ENCODE measurements at regions not wholly inside any gene's neighbourhood (a gene's known extent, or its start where the extent isn't known, plus 50 kb on each side); places are given as distances from the start of the nearest gene placed in this dataset.

- TF ChIP-seq CTCF (IDR thresholded peaks at IDR 0.05; ENCODE audit: insufficient read depth, low read length, poor library complexity, severe bottlenecking) (peak; percentile 69), EZH2phosphoT487 (conservative IDR thresholded peaks at IDR 0.05; ENCODE audit: low read length) (no peak)
These were observed 194.0 kb downstream of the GASK1B start for GRCh38 chr4:157978680-157979361.

All from SU-DHL-6 (cell line).